CD4-positive, alpha-beta memory T cell (primary cell): ENCODE measurements at regions not wholly inside any gene's neighbourhood (a gene's known extent, or its start where the extent isn't known, plus 50 kb on each side); places are given as distances from the start of the nearest gene placed in this dataset.

Source experiments
- CTCF ChIA-PET: fragments of 350-600 bp; sonication (Branson Sonifier 250); formaldehyde crosslinking; loops from one replicate; lab custom pipeline; 2021; ENCODE audit warnings: inconsistent platforms; ENCODE audit not compliant: partially characterized antibody; lab: Charles Lee
- POLR2A ChIA-PET: fragments of 350-600 bp; sonication (Branson Sonifier 250); formaldehyde crosslinking; loops from one replicate; lab custom pipeline; 2021; ENCODE audit not compliant: partially characterized antibody; lab: Charles Lee
- DNase-seq, 5 donors: peaks; one replicate each; pipeline versions ENCODE4 v3.0.0 to v3.0.0-alpha.2; 2020 to 2022; ENCODE audit warnings: mixed read lengths in 1 of 5
- H3K27ac ChIP-seq: one replicate; pipeline ENCODE4 v1.7.0; 2013; ENCODE audit warnings: low read depth, low read length
- H3K27me3 ChIP-seq: 2 replicates; pipeline ENCODE4 v1.7.0; 2013; ENCODE audit warnings: mild to moderate bottlenecking, low read length, moderate library complexity; ENCODE audit not compliant: insufficient read depth
- H3K36me3 ChIP-seq: 2 replicates; pipeline ENCODE4 v1.7.0; 2013; ENCODE audit warnings: mild to moderate bottlenecking, low read length, moderate library complexity; ENCODE audit not compliant: insufficient read depth
- H3K4me1 ChIP-seq: 2 replicates; pipeline ENCODE4 v1.7.0; 2013; ENCODE audit warnings: mild to moderate bottlenecking, low read length, moderate library complexity; ENCODE audit not compliant: insufficient read depth
- H3K4me3 ChIP-seq, 2 donors: one replicate each; pipeline ENCODE4 v1.7.0; 2013; ENCODE audit warnings: low read length in 2 of 2, mild to moderate bottlenecking in 1 of 2
- H3K9me3 ChIP-seq, 2 donors: one replicate each; pipeline ENCODE4 v1.7.0; 2013; ENCODE audit warnings: low read length in 2 of 2, control low read depth in 1 of 2; ENCODE audit not compliant: control insufficient read depth in 1 of 2
- H3K27ac Mint-ChIP-seq, 7 donors: one replicate each; pipeline ENCODE4 v1.8.0; 2020 to 2021; ENCODE audit warnings: mixed read lengths in 7 of 7, mild to moderate bottlenecking in 6 of 7, inconsistent platforms in 3 of 7, moderate library complexity in 3 of 7
- H3K27me3 Mint-ChIP-seq, 2 donors: one replicate each; pipeline ENCODE4 v1.8.0; 2020 to 2021; ENCODE audit warnings: mixed read lengths in 2 of 2
- H3K36me3 Mint-ChIP-seq, 2 donors: one replicate each; pipeline ENCODE4 v1.8.0; 2020 to 2021; ENCODE audit warnings: mixed read lengths in 2 of 2, inconsistent platforms in 1 of 2, mild to moderate bottlenecking in 1 of 2
- H3K4me1 Mint-ChIP-seq, 4 donors: one replicate each; pipeline ENCODE4 v1.8.0; 2020 to 2021; ENCODE audit warnings: mixed read lengths in 4 of 4, mild to moderate bottlenecking in 1 of 4
- H3K4me3 Mint-ChIP-seq, 8 donors: one replicate each; pipeline ENCODE4 v1.8.0; 2020 to 2021; ENCODE audit warnings: mixed read lengths in 8 of 8, mild to moderate bottlenecking in 7 of 8, moderate library complexity in 6 of 8, inconsistent platforms in 3 of 8
- H3K9me3 Mint-ChIP-seq, 8 donors: one replicate each; pipeline ENCODE4 v1.8.0; 2020 to 2021; ENCODE audit warnings: mixed read lengths in 8 of 8, mild to moderate bottlenecking in 5 of 8, inconsistent platforms in 3 of 8, moderate library complexity in 1 of 8
- intact Hi-C: fragments of 100-400 bp; cut with micrococcal nuclease; formaldehyde crosslinking; loops from one replicate; pipeline ENCODE4 v1.15.1; 2023

DNA sequence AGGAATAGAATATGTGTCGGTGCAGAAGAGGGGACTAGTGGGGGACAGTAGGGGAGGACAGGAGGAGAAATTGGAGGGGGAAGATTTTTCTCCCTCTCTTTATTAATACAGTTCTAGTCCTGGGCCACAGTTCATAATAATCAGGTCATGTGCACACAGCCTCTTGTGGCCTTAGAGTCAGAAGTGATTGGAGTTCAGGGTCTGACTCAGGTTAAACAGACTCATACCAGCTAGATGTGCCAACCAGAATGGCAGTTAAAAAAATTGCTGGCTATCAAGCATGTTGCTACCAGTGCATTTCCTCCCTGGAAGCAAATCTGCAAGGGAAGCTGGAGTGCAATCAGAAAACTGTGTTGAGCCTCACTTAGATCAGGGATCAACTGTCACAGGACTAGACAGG is 132.7 kb upstream of the MAP1B start:
- CTCF ChIA-PET = no interaction called here
- POLR2A ChIA-PET = no interaction called here
- H3K9me3 Mint-ChIP-seq = no peaks in the 10 kb centered on the region
- H3K4me3 Mint-ChIP-seq = no peak overlapping the region
- Histone ChIP-seq H3K4me3 (no peak overlapping the region), H3K9me3 (no peaks in the 10 kb centered on the region), H3K27me3 (no peaks in the 10 kb centered on the region), H3K36me3 (no peaks in the 10 kb centered on the region), H3K27ac (no peak overlapping the region), H3K4me1 (no peaks in the 10 kb centered on the region)
- H3K27me3 Mint-ChIP-seq = peaks cover 0 to 2% of the 10 kb centered on the region in 2 donors
- no peaks in the 10 kb centered on the region for H3K4me1 Mint-ChIP-seq
- H3K27ac Mint-ChIP-seq = no peak overlapping the region
- intact Hi-C loops = no loop called here
- no peaks in the 10 kb centered on the region for H3K36me3 Mint-ChIP-seq
- no peak for DNase-seq

DNA sequence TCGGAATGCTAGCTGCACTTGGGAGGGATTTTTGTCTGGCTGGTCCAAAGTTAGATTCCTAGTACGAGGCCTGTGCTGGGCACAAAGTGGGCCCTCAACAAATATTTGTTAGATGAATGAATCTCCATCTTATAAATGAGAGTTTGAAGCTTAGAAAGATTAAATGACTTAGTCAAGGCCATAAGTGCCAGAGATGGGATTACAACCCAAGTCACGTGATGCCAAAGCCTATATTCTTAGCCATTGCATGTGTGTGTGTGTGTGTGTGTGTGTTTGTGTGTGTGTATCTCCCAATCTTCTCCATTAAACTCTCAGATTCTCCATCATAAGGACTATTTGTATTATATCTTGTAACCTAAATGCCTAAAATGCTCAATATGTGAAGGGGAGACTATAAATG is 130.8 kb upstream of the MAP1B start:
- intact Hi-C loops = no loop called here
- Mint-ChIP-seq H3K4me3 (no peak overlapping the region), H3K27ac (no peak overlapping the region)

DNA sequence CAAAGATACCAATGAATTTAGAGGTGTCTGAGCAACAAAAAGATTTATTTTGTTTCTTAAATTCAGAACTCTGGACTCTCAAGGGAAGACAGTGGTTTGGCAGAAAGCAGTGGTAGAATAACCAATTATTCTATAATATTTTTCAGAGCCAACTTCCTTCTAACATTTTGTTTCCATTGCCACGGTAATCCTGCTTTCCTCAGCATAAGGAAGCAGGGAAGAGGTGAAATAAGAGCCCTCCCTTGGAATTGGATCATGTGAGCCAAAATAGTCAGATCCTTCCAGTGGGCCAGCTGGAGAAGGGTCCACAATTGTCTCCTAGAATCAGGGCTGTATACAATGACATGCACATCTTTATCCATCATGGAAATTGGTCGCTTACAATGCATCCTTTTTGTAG is 130.0 kb upstream of the MAP1B start:
- Mint-ChIP-seq H3K27ac (no peak overlapping the region), H3K27me3 (peaks cover 0 to 2% of the 10 kb centered on the region in 2 donors), H3K36me3 (no peaks in the 10 kb centered on the region), H3K4me1 (no peaks in the 10 kb centered on the region), H3K9me3 (peaks cover 2 to 12% (median 2%) of the 10 kb centered on the region in 8 donors), H3K4me3 (no peak overlapping the region)
- no peak overlapping the region for H3K4me3 ChIP-seq
- no peak overlapping the region for H3K27ac ChIP-seq
- no peaks in the 10 kb centered on the region for H3K4me1 ChIP-seq
- ChIA-PET POLR2A (no interaction called here), CTCF (no interaction called here)
- DNase-seq = no peak
- no peaks in the 10 kb centered on the region for H3K36me3 ChIP-seq
- no peaks in the 10 kb centered on the region for H3K9me3 ChIP-seq
- no peaks in the 10 kb centered on the region for H3K27me3 ChIP-seq
- intact Hi-C loops = no loop called here

More for the DNA sequence above, 130.8 kb upstream of the MAP1B start:
- ChIA-PET POLR2A (no interaction called here), CTCF (no interaction called here)
- H3K36me3 Mint-ChIP-seq = no peaks in the 10 kb centered on the region
- peaks cover 0 to 2% of the 10 kb centered on the region in 2 donors for H3K27me3 Mint-ChIP-seq
- H3K4me1 ChIP-seq = no peaks in the 10 kb centered on the region
- H3K4me1 Mint-ChIP-seq = no peaks in the 10 kb centered on the region
- no peak overlapping the region for H3K4me3 ChIP-seq
- H3K27ac ChIP-seq = no peak overlapping the region
- H3K27me3 ChIP-seq = no peaks in the 10 kb centered on the region
- peaks cover 0 to 5% (median 0%) of the 10 kb centered on the region in 8 donors for H3K9me3 Mint-ChIP-seq
- H3K9me3 ChIP-seq = no peaks in the 10 kb centered on the region
- H3K36me3 ChIP-seq = no peaks in the 10 kb centered on the region
- no peak for DNase-seq

DNA sequence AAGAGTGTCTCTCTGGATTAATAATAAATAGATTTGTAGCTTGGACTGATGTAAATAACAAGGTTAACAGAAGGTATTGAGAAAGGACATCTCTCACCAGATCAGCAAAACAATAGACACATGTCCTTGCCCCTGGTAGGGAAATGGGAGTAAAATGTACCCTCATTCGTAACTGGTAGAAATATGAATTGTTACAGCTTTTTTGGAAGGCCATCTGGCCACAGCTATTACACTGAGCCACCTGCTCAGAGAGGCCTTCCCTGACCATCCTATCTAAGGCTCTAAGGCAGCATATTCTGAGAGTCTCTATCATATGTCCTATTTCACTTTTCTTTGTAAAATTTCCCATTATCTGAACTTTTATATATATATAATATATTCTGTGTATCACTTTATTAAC is 129.1 kb upstream of the MAP1B start:
- H3K4me3 Mint-ChIP-seq = no peak overlapping the region
- DNase-seq = no peak
- H3K27ac Mint-ChIP-seq = no peak overlapping the region
- intact Hi-C loops = no loop called here
- Histone ChIP-seq H3K36me3 (no peaks in the 10 kb centered on the region), H3K9me3 (no peaks in the 10 kb centered on the region), H3K27ac (no peak overlapping the region), H3K27me3 (no peaks in the 10 kb centered on the region), H3K4me3 (no peak overlapping the region), H3K4me1 (no peaks in the 10 kb centered on the region)
- CTCF ChIA-PET = no interaction called here
- H3K4me1 Mint-ChIP-seq = no peaks in the 10 kb centered on the region
- POLR2A ChIA-PET = no interaction called here
- H3K9me3 Mint-ChIP-seq = peaks cover 4 to 17% (median 11%) of the 10 kb centered on the region in 8 donors
- no peaks in the 10 kb centered on the region for H3K36me3 Mint-ChIP-seq
- peaks cover under 1 to 2% of the 10 kb centered on the region in 2 donors for H3K27me3 Mint-ChIP-seq

DNA sequence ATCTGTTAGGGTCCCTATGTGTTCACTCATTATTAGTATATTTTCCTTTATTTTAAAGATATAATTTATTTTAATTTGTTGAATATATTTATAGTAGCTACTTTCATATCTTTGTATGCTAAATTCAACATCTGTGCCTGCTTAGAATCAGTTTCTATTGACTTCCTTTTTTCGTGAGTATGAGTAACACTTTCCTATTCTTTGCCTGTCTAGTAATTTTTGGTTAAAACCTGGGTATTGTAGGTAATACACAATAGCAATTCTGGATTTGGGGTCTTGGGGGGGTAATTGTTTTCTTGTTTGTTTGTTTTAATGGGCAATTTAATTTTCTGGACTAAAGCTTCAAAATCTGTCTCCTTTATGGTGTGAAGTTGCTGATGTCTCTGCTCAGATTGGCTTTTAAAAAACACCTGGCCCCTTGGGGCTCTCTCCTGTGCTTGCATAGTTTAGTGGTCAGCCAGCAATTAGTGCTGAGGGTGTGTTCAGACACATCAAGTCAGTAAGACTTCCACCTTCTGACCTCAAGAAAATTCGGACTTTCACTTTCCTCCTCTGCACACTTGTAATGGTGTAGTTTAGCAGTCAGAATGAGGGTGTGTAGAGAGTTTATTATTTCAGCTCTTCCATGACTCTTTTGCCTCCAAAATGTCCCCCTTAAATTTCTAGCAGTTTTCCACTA is 124.4 kb upstream of the MAP1B start:
- ChIA-PET CTCF (no interaction called here), POLR2A (no interaction called here)
- no peak overlapping the region for H3K4me3 Mint-ChIP-seq
- intact Hi-C loops = no loop called here
- H3K4me1 Mint-ChIP-seq = no peaks in the 10 kb centered on the region
- peaks cover 4 to 24% (median 17%) of the 10 kb centered on the region in 8 donors for H3K9me3 Mint-ChIP-seq
- Histone ChIP-seq H3K27me3 (no peaks in the 10 kb centered on the region), H3K36me3 (no peaks in the 10 kb centered on the region), H3K9me3 (no peaks in the 10 kb centered on the region), H3K4me1 (no peaks in the 10 kb centered on the region), H3K4me3 (no peak overlapping the region), H3K27ac (no peak overlapping the region)
- H3K27ac Mint-ChIP-seq = no peak overlapping the region
- H3K27me3 Mint-ChIP-seq = peaks cover 0 to 5% of the 10 kb centered on the region in 2 donors
- no peak for DNase-seq
- no peaks in the 10 kb centered on the region for H3K36me3 Mint-ChIP-seq

DNA sequence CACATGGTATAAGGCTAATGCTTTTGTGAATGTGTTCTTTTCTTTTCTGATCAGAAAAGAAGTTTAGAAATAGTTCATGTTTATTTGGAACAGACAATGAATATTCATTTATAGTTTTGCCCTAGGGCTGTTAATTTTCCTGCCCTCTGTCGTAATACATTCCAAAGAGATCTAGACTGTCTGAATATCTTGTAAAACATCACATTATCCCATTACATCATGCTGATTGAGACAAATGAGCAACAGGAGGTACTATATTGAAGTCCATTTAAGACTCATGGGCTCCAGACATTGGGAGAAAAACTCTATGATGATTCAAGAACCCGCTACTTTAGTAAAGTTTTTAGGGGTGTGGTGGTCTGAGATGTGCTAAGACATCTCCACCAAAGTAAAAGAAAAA is 121.2 kb upstream of the MAP1B start:
- intact Hi-C loops = no loop called here
- H3K4me1 Mint-ChIP-seq = no peaks in the 10 kb centered on the region
- no peak overlapping the region for H3K4me3 Mint-ChIP-seq
- peaks cover 0 to 5% of the 10 kb centered on the region in 2 donors for H3K27me3 Mint-ChIP-seq
- POLR2A ChIA-PET = no interaction called here
- H3K9me3 ChIP-seq = no peaks in the 10 kb centered on the region
- H3K27ac Mint-ChIP-seq = no peak overlapping the region
- H3K36me3 Mint-ChIP-seq = no peaks in the 10 kb centered on the region
- no peak overlapping the region for H3K4me3 ChIP-seq
- no peak overlapping the region for H3K27ac ChIP-seq
- DNase-seq = no peak
- H3K9me3 Mint-ChIP-seq = peaks cover 4 to 24% (median 17%) of the 10 kb centered on the region in 8 donors
- no peaks in the 10 kb centered on the region for H3K36me3 ChIP-seq
- no peaks in the 10 kb centered on the region for H3K4me1 ChIP-seq
- CTCF ChIA-PET = no interaction called here
- no peaks in the 10 kb centered on the region for H3K27me3 ChIP-seq

DNA sequence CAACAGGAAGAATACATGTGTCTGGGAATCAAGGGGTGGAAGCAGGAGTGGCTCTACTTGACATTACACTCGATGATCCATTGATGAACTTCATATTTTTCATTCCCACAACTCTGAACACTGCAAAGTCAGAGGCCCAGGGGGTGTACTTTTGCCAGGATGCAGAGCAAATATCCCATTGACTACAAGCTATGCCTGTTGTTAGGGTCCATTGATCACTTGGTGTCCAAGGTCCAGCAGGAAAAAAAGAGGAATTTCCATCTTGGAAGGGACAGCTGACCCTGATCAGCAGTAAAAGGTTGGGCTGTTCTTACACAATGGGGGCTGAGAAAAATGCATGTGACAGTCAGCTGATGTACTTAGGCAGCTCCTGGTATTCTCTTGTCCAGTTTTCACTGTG is 118.5 kb upstream of the MAP1B start:
- no peaks in the 10 kb centered on the region for H3K9me3 ChIP-seq
- CTCF ChIA-PET = no interaction called here
- Mint-ChIP-seq H3K27ac (no peak overlapping the region), H3K9me3 (peaks cover 0 to 5% (median under 1%) of the 10 kb centered on the region in 8 donors), H3K4me1 (no peaks in the 10 kb centered on the region), H3K36me3 (no peaks in the 10 kb centered on the region), H3K27me3 (peaks cover 0 to 3% of the 10 kb centered on the region in 2 donors), H3K4me3 (no peak overlapping the region)
- no peak overlapping the region for H3K27ac ChIP-seq
- no peak for DNase-seq
- no peaks in the 10 kb centered on the region for H3K4me1 ChIP-seq
- POLR2A ChIA-PET = no interaction called here
- H3K36me3 ChIP-seq = no peaks in the 10 kb centered on the region
- intact Hi-C loops = no loop called here
- no peak overlapping the region for H3K4me3 ChIP-seq
- H3K27me3 ChIP-seq = no peaks in the 10 kb centered on the region
